GM13977 (cell line): ENCODE measurements at regions not wholly inside any gene's neighbourhood (a gene's known extent, or its start where the extent isn't known, plus 50 kb on each side); places are given as distances from the start of the nearest gene placed in this dataset.
"Not testable (repeated sequence)": the region's sequence is repeated elsewhere in the genome, so short reads cannot be mapped to it uniquely, and the experiment has no call there.

Experiments used
- DNase-seq: peaks from one replicate; pipeline ENCODE4 v3.0.0; 2012; ENCODE audit warnings: low spot score
- CTCF ChIP-seq: IDR thresholded peaks from 2 replicates; pipeline ENCODE4 v1.5.1; 2012; ENCODE audit warnings: mild to moderate bottlenecking, control low read depth; ENCODE audit not compliant: insufficient read depth; ENCODE audit errors: extremely low read depth, missing control alignments
- in situ Hi-C: fragments of 300-500 bp; cut with MboI; formaldehyde crosslinking; loops from one replicate; pipeline ENCODE4 v1.12.0; 2022; ENCODE audit warnings: low sequenced_read_pairs, low pct_unique_long_range_greater_than_20kb, mixed read lengths, inconsistent platforms; ENCODE audit not compliant: unreplicated experiment

DNA sequence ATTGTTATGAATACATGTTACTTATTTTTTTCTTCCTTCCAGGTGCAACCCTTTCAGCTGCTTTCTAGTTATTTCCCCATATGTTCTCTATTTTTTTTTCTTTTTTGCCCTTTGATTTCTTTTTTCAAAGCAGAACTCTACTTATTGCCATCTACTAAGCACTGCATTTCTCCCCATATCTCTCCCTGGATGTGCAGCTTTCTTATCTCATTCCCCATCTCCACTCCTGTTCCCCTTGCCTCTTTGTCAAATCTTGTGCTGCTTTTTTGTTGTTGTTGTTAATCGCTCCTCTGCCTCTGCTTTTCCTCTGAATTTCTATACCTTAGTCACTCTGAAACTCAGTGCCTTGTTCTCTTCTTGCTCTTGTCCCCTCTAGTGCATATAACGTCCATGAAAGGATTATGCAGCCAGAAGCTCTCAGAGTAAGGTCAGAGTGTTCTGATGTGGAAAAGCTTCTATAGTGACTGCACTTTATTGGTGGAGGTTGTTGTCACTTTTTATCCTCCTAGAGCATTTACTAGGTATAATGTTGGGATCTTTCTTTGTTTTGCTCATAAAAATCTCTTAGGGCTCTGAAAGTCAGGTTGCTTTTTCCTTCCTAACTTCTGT, 51.1 kb upstream of the JADE1 start:
- no peak for DNase-seq
- TF ChIP-seq CTCF = no peak
- in situ Hi-C loops = no loop called here

DNA sequence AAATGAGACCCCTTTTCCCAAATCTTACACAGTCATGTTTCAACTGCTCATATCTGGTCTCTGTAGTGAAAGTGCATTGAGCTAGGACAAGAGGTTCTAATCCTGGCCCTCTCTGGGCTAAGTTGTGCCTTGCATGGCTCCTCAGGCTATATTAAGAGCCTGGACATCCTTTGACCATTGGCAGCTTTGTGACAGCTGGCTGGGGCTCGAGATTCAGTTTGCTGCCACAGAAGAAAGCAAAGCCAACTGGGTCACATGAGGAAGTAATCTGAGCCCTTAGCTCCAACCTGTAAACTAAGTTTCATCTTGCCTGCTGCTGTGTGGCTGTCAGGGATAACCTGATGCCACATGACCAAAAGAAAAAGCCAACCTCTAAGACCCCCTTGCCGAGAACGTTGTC, 51.8 kb upstream of the JADE1 start:
- in situ Hi-C loops = no loop called here
- TF ChIP-seq CTCF = no peak
- DNase-seq = no peak

GRCh38 chr4:128751354-128751753, 58.1 kb upstream of the JADE1 start:
- no peak for TF ChIP-seq CTCF
- in situ Hi-C loops = no loop called here
- DNase-seq = no peak

GRCh38 chr4:128741748-128742147, 67.8 kb upstream of the JADE1 start:
- in situ Hi-C loops, DNase-seq: not testable (repeated sequence)

DNA sequence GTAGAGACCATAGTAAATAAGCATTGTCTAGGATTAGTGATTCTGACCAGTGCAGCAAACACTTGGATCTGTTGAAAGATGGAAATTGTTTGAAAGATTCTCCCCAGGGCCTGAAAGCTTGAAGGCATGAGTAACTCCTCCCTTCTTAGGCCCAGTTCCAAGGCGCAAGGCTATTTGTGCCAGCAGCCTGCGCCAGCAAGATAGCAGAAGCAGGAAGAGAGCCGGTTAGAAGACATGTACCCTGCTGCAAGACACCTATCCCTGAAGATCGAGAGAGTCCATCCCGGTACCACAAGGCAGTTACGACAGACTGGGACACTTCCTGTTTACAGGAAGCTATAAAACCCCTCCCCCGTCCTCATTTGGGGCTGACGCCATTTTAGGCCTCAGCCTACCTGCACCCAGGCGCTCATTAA, 72.4 kb upstream of the JADE1 start:
- TF ChIP-seq CTCF = no peak
- in situ Hi-C loops = no loop called here
- no peak for DNase-seq

DNA sequence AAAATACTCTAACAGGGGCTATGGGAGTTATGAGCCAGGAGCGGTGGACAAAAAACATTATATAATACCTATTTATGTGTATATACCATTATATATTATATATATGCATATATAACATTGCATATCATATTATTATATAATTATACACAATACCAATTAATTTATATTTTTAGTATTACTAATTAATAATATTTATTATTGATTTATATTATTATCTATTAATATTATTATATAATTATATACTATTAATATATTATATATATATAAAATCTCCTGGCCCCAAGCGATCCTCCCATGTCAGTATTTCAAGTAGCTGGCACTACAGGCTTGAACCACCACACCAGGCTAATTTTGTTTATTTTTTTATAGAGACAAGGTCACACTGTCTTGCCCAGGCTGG, 73.8 kb upstream of the JADE1 start:
- TF ChIP-seq CTCF = no peak
- no peak for DNase-seq
- in situ Hi-C loops = no loop called here

GRCh38 chr4:128728190-128728589, 81.3 kb upstream of the JADE1 start:
- in situ Hi-C loops = no loop called here
- no peak for TF ChIP-seq CTCF
- DNase-seq = no peak
